ENCODE measurements at regions not wholly inside any gene's neighbourhood (a gene's known extent, or its start where the extent isn't known, plus 50 kb on each side); places are given as distances from the start of the nearest gene placed in this dataset.

GRCh38 chr17:17403065-17403464, 73.7 kb upstream of the MED9 start:
- no peak for ATAC-seq (ENCODE audit: low FRiP score)
- DNase-seq (ENCODE audit: low spot score) = no peak
- no peak for TF ChIP-seq CTCF (IDR thresholded peaks at IDR 0.05)

DNA sequence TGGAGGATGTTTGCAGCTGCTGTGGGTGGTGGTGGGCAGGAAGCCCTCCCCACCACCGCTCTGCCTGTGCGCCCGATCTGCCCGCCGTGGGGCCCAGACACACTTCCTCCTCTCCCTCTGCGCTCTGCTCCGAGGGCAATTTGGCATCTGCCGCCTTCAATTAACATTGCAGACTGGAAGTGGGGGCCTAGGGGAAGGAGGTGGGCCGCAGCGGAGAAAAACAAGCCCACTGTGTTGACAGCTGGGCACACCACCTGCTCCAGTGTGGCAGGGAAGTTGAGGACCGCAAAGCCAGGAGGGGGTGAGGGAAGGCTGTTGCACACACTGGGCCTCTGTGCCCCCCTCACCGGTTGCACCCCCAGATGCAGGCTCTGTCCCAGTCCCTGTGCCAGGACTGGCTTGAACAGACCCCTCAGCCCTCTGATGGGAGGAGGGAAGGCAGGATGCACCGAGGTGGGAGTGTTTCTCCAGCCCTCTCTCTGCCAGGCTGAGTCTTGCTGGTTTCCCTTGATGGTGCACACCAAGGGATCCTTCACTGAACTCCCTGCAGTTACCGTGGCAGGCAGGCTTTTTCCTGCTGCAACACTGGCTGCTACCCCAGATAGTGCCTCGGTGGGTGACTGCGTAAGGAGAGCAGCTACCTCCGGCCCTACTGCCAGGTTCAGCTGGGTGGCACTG, 72.8 kb upstream of the MED9 start:
- ATAC-seq (ENCODE audit: low FRiP score) (no peak), DNase-seq (ENCODE audit: low spot score) (no peak)
- no peak for TF ChIP-seq CTCF (IDR thresholded peaks at IDR 0.05)

DNA sequence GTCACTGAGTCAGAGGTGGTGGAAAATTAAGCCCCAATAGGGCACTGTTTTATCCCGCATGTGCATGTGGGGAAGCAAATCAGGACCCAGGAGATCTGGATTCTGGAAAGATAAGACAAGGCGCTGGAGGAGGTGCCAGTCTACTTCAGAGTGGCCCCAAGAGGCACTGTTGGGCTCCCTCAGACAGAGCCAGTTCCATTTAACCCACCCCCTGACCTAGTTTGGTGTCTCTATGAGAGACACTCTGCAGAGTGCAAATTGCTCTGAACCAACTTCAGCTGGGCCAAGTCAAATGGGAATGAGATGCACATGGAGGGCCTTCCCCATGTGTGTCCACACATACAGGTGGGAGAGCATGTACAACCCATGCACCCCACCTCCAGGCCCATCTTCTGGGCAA, 71.1 kb upstream of the MED9 start:
- no peak for DNase-seq (ENCODE audit: low spot score)
- ATAC-seq (ENCODE audit: low FRiP score) = no peak

DNA sequence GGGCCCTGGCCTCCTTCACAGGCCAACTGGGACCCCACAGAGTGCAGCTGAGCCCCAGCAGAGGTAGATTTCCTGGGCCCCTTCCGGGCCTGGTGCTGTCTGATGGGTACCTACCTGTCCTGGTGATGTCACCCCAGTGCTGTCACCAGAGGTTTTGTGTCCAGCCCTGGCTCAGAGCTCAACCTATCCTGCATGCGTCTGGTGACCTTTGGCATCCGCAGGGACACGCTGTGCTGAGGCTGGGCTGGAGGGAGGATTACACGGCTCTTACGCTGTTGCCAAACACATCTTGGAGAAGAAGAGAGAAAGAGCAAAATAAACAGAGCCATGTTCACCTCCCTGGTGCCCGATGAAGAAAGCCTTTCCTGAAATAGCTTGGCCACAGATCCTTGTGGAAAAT, 70.6 kb upstream of the MED9 start:
- no peak for TF ChIP-seq CTCF (IDR thresholded peaks at IDR 0.05)
- ATAC-seq (ENCODE audit: low FRiP score) (no peak), DNase-seq (ENCODE audit: low spot score) (no peak)

More for the DNA sequence above, 71.1 kb upstream of the MED9 start:
- TF ChIP-seq CTCF (IDR thresholded peaks at IDR 0.05) = no peak

GRCh38 chr17:17408236-17408794, 68.5 kb upstream of the MED9 start:
- no peak for DNase-seq (ENCODE audit: low spot score)
- ATAC-seq (ENCODE audit: low FRiP score) = peak; percentile 16
- TF ChIP-seq CTCF (IDR thresholded peaks at IDR 0.05) = no peak

DNA sequence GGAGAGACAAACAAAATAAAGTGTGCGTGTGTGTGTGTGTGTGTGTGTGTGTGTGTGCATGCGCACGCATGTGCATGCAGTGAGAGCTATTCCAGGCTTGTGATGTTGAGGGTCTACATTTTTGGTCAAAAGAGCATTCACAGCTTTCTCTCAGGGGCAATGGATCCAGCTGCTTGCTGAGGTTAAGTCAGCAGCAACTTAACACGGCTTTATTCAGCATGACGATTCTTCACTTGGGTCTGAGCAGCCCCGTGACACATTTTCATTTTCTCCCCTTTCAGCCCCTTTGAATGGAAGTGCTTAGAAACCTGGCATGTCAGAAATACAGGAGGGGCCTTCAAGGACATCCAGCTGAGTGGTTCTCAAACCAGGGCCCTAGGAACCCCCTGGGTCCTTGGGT, 66.4 kb upstream of the MED9 start:
- DNase-seq (ENCODE audit: low spot score) (no peak), ATAC-seq (ENCODE audit: low FRiP score) (no peak)
- no peak for TF ChIP-seq CTCF (IDR thresholded peaks at IDR 0.05)

GRCh38 chr17:17411692-17412091, 65.1 kb upstream of the MED9 start:
- no peak for DNase-seq (ENCODE audit: low spot score)
- no peak for TF ChIP-seq CTCF (IDR thresholded peaks at IDR 0.05)
- ATAC-seq (ENCODE audit: low FRiP score) = no peak
